AG09319 (cell line): ENCODE measurements at regions not wholly inside any gene's neighbourhood (a gene's known extent, or its start where the extent isn't known, plus 50 kb on each side); places are given as distances from the start of the nearest gene placed in this dataset.
A peak's percentile ranks its signal among the peaks of the same experiment; 100 is the strongest.

Source experiments
- DNase-seq: peaks from one replicate; pipeline ENCODE4 v3.0.0-alpha.2; 2010; ENCODE audit warnings: low read depth; ENCODE audit errors: extremely low read depth
- CTCF ChIP-seq: IDR thresholded peaks from 2 replicates; pipeline ENCODE4 v1.5.1; 2011; ENCODE audit warnings: low read depth, mild to moderate bottlenecking, inconsistent platforms, low read length, moderate library complexity

- TF ChIP-seq CTCF: no peak
- peak; percentile 76 for DNase-seq
Observed at GRCh38 chr5:34570721-34571676, 85.1 kb upstream of the RAI14 start.

DNA sequence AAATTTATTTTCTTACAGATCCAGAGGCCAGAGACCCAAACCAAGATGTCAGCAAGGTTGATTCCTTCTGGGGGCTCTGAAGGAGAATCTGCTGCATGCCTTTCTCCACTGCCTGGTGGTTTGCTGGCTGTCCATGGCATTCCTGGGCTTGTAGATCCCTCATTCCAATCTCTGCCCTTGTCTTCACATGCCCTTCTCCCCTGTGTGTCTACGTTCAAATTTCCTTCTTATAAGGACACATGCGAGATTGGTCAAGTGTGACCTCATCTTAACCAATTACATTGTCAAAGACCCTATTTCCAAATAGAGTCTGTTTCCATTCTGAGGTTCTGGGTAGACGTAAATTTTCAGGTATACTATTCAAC, 84.5 kb upstream of the RAI14 start:
- DNase-seq: no peak
- no peak for TF ChIP-seq CTCF

DNA sequence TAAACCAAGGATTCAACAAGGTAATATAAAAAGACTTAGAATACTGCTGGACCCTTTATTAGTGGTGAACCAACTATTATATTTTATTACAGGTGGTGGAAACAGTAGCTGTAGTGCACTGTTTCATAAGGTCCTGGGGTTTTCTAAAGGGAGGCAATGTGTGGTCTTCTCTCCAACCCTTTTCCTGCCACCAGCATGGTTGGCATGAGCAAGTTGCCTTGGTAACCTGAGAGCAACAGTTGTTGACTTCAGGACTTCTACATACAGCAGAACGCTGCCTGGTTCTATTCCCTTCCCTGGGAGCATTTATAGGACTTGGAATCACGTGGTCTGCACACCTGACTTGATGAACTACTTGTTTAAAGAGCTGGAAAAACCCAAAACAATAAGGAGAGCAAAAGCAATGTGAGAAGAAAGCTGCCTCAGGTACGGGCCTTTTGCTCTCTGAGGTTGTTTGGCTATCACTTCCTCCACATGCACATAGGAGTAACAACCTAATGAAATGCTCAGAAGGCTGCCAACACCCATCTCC, 81.1 kb upstream of the RAI14 start:
- TF ChIP-seq CTCF: no peak
- DNase-seq: no peak

DNA sequence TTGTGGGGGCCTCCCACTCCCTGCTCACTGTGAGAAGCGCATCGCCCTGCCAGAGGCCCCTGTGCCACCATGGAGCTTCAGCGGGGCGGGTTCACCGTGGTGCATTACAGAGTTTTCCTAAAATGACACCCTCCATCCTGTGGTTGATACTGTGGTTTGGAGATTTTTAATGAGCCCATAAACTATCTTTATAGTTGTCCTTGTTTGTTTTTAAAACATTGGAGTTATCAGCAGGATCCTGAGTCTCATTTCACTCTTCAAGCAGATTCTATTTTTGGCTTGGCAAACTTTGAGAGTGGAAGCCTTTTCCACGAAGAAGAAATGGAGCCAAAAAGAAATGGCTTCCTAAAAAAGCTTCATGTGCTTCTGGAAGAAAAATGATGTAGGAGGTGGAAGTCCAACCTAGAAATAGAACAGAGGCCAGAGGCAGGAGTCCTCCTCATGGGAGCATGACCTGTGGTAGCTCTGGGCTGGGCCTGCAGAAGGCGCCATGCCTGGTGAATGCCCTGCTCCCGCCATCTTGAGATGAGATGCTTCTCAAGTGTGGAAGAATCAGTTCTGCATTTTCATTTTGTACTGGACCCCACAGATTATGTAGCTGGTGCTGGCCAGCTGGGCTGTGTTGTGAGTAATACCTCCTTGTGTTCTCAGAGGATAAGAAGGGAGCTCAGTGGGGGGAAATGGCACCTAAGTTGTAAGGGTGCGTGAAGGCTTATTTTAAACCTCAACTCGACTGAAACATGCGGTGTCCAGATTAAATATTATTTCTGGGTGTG, 79.0 kb upstream of the RAI14 start:
- no peak for DNase-seq
- TF ChIP-seq CTCF: no peak

DNA sequence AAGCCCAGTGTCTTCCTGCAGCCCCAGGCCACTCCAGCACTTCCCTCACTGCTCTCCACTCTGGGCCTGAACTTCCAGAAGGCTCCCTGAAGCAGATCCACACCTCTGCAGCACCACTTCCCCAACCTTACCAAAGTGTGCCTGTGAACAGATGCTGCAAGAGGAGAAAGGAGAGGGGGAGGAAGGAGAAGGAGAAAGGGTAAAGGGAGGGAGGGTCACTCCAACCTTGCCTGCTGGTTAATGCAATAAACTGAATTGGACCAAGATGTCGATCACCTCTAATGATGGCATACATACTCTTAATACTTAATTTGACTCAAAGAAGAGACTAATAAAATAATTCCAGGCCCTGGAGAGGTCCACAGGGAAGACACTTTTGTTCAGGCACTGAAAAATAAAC, 77.2 kb upstream of the RAI14 start:
- TF ChIP-seq CTCF: no peak
- DNase-seq: no peak

GRCh38 chr5:34580983-34581382, 75.1 kb upstream of the RAI14 start:
- no peak for TF ChIP-seq CTCF
- DNase-seq: no peak

GRCh38 chr5:34582371-34582770, 73.8 kb upstream of the RAI14 start:
- no peak for TF ChIP-seq CTCF
- DNase-seq: no peak
